HUES48 (cell line): ENCODE measurements at regions not wholly inside any gene's neighbourhood (a gene's known extent, or its start where the extent isn't known, plus 50 kb on each side); places are given as distances from the start of the nearest gene placed in this dataset.
A peak's percentile ranks its signal among the peaks of the same experiment; 100 is the strongest.
"Not testable (repeated sequence)": the region's sequence is repeated elsewhere in the genome, so short reads cannot be mapped to it uniquely, and the experiment has no call there.

ENCODE experiments used
- H3K27ac ChIP-seq: one replicate; pipeline ENCODE4 v1.7.0; 2013; ENCODE audit warnings: low read depth, low read length, inconsistent platforms
- H3K27me3 ChIP-seq: 2 replicates; pipeline ENCODE4 v1.6.1; 2013; ENCODE audit warnings: mild to moderate bottlenecking, low read length; ENCODE audit not compliant: control insufficient read depth, insufficient read depth
- H3K36me3 ChIP-seq: 2 replicates; pipeline ENCODE4 v1.6.1; 2013; ENCODE audit warnings: low read length; ENCODE audit not compliant: control insufficient read depth, insufficient read depth
- H3K4me1 ChIP-seq: 2 replicates; pipeline ENCODE4 v1.6.1; 2013; ENCODE audit warnings: mild to moderate bottlenecking, low read length; ENCODE audit not compliant: control insufficient read depth, insufficient read depth
- H3K4me3 ChIP-seq: 2 replicates; pipeline ENCODE4 v1.5.1; 2013; ENCODE audit warnings: mild to moderate bottlenecking, low read depth, low read length
- H3K9ac ChIP-seq: 2 replicates; pipeline ENCODE4 v1.6.1; 2013; ENCODE audit warnings: mild to moderate bottlenecking, low read depth, low read length, moderate library complexity
- H3K9me3 ChIP-seq: 2 replicates; pipeline ENCODE4 v1.6.1; 2013; ENCODE audit warnings: low read length; ENCODE audit not compliant: control insufficient read depth, insufficient read depth

- Histone ChIP-seq H3K9me3 (peaks cover 47% of the 10 kb centered on the region), H3K27ac (peak overlapping the region; percentile 0), H3K27me3 (no peaks in the 10 kb centered on the region), H3K36me3 (no peaks in the 10 kb centered on the region), H3K9ac (no peak overlapping the region), H3K4me1 (no peaks in the 10 kb centered on the region), H3K4me3 (no peak overlapping the region)
These were observed 53.5 kb downstream of the PAGE2 start for GRCh38 chrX:55142206-55142918.

DNA sequence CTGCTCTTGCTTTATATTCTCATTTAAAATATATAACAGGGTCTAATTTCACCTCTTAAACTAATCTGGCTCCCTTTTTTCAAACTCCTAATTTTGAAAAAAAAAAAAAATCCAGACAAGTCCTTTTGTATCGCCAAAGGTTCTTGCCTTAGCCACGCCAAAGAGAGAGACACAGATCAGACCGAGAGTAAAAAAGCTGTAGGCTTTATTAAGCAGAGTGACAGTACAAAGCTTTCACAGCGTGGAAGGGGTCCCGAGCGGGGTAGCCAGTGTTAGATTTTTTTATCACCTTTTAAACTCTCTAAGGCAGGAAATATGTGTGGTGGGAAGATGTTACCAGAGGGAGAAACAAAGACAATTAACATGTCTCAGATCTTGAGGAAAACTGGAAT lies 54.1 kb downstream of the PAGE2 start:
- H3K9ac ChIP-seq: no peak overlapping the region
- H3K27ac ChIP-seq: peak overlapping the region; percentile 0
- H3K4me3 ChIP-seq: no peak overlapping the region
- peaks cover 41% of the 10 kb centered on the region for H3K9me3 ChIP-seq
- H3K36me3 ChIP-seq: no peaks in the 10 kb centered on the region
- H3K27me3 ChIP-seq: no peaks in the 10 kb centered on the region
- H3K4me1 ChIP-seq: no peaks in the 10 kb centered on the region

DNA sequence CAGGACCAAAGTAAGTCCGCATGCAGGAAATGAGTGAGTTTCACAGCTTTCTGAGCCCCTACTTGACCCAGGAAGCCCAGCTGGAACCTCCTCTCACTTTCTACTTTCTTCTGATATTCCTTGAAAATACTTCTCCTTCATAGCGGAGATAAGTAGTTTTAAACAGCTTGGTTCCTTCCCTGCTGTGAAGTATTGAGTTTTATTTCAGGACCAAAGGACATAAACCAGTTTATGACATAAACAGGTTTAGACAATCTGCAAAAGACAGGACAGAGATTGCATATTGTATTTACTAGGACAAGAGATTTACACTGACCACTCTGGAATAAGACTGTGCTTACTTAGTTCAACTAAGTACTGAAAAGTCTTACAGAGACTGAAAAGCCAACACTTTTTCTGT lies 54.8 kb downstream of the PAGE2 start:
- no peaks in the 10 kb centered on the region for H3K4me1 ChIP-seq
- H3K27ac ChIP-seq: peak overlapping the region; percentile 59
- no peaks in the 10 kb centered on the region for H3K36me3 ChIP-seq
- no peaks in the 10 kb centered on the region for H3K27me3 ChIP-seq
- H3K9me3 ChIP-seq: peaks cover 34% of the 10 kb centered on the region
- H3K9ac ChIP-seq: no peak overlapping the region
- no peak overlapping the region for H3K4me3 ChIP-seq

GRCh38 chrX:55144697-55145096 lies 55.9 kb downstream of the PAGE2 start:
- Histone ChIP-seq H3K27ac (no peak overlapping the region), H3K9ac (no peak overlapping the region), H3K36me3 (no peaks in the 10 kb centered on the region), H3K4me3 (no peak overlapping the region), H3K27me3 (no peaks in the 10 kb centered on the region), H3K9me3 (peaks cover 33% of the 10 kb centered on the region; the same call in 1 of the 2 replicates), H3K4me1 (no peaks in the 10 kb centered on the region)

DNA sequence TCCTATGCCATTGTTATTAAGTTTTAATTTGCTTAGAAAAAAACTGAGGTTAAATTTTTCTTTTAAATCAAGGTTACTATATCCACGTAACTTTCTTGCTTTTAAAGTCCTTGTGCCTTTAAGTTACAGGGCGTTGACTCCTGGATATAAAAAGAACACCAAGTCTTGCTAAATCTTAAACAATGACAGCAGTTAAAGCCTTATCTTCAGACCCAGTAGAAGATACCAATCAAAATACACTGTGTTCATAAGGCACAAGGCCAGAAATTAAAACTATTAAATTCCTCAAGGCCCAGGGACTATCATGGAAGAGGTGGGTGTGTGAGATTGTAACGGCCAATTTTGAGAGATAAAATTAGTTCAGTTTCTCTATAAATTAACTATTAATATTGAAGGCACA lies 60.4 kb downstream of the PAGE2 start:
- no peaks in the 10 kb centered on the region for H3K36me3 ChIP-seq

GRCh38 chrX:55151199-55151598 lies 62.4 kb downstream of the PAGE2 start:
- Histone ChIP-seq H3K9ac (no peak overlapping the region), H3K4me1 (no peaks in the 10 kb centered on the region), H3K9me3 (peaks cover 20% of the 10 kb centered on the region; the same call in 1 of the 2 replicates), H3K27ac (no peak overlapping the region), H3K36me3 (no peaks in the 10 kb centered on the region), H3K27me3 (no peaks in the 10 kb centered on the region), H3K4me3 (no peak overlapping the region)

More for the DNA sequence above, 60.4 kb downstream of the PAGE2 start:
- no peaks in the 10 kb centered on the region for H3K4me1 ChIP-seq
- H3K4me3 ChIP-seq: no peak overlapping the region
- H3K27me3 ChIP-seq: no peaks in the 10 kb centered on the region
- H3K9ac ChIP-seq: no peak overlapping the region
- H3K9me3 ChIP-seq: peaks cover 24% of the 10 kb centered on the region; the same call in 1 of the 2 replicates
- H3K27ac ChIP-seq: no peak overlapping the region

GRCh38 chrX:55159551-55159950 lies 60.6 kb upstream of the PAGE5 start:
- no peaks in the 10 kb centered on the region for H3K36me3 ChIP-seq
- H3K9ac ChIP-seq: no peak overlapping the region
- H3K4me1 ChIP-seq: no peaks in the 10 kb centered on the region
- peaks cover 30% of the 10 kb centered on the region for H3K9me3 ChIP-seq
- no peak overlapping the region for H3K4me3 ChIP-seq
- no peaks in the 10 kb centered on the region for H3K27me3 ChIP-seq
- no peak overlapping the region for H3K27ac ChIP-seq

GRCh38 chrX:55160685-55161552 lies 59.2 kb upstream of the PAGE5 start:
- H3K4me1 ChIP-seq: no peaks in the 10 kb centered on the region
- no peaks in the 10 kb centered on the region for H3K36me3 ChIP-seq
- H3K9ac ChIP-seq: peak overlapping the region; percentile 58; the same call in 1 of the 2 replicates
- H3K27ac ChIP-seq: peak overlapping the region; percentile 83
- peak overlapping the region; percentile 82 for H3K4me3 ChIP-seq
- H3K9me3 ChIP-seq: peaks cover 35% of the 10 kb centered on the region
- no peaks in the 10 kb centered on the region for H3K27me3 ChIP-seq

GRCh38 chrX:55161581-55161980 lies 58.6 kb upstream of the PAGE5 start:
- peak overlapping the region; percentile 83 for H3K27ac ChIP-seq

GRCh38 chrX:55163171-55163570 lies 57.0 kb upstream of the PAGE5 start:
- Histone ChIP-seq H3K9me3 (peaks cover 57% of the 10 kb centered on the region), H3K4me3 (no peak overlapping the region), H3K9ac (no peak overlapping the region), H3K27ac (no peak overlapping the region), H3K27me3 (no peaks in the 10 kb centered on the region), H3K36me3 (no peaks in the 10 kb centered on the region), H3K4me1 (no peaks in the 10 kb centered on the region)

More at GRCh38 chrX:55161581-55161980, 58.6 kb upstream of the PAGE5 start:
- Histone ChIP-seq H3K4me3 (peak overlapping the region; percentile 82), H3K9me3 (peaks cover 41% of the 10 kb centered on the region), H3K36me3 (no peaks in the 10 kb centered on the region), H3K4me1 (no peaks in the 10 kb centered on the region), H3K9ac (peak overlapping the region; percentile 58; the same call in 1 of the 2 replicates), H3K27me3 (no peaks in the 10 kb centered on the region)

DNA sequence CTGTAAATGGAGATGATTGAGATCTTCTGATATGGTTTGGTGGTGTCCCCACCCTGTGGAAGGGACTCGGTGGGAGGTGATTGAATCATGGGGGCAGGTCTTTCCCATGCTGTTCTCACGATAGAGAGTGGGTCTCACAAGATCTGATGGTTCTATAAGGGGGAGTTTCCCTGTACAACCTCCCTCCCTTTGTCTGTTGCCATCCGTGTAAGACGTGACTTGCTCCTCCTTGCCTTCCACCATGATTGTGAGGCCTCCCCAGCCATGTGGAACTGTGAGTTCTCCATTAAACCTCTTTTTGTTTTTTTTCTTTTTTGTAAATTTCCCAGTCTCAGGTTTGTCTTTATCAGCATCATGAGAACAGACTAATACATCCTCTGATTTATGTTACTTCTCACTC lies 55.1 kb upstream of the PAGE5 start:
- H3K27me3 ChIP-seq, H3K36me3 ChIP-seq, H3K4me1 ChIP-seq, H3K27ac ChIP-seq, H3K4me3 ChIP-seq, H3K9ac ChIP-seq: not testable (repeated sequence)
- H3K9me3 ChIP-seq: peaks cover 59% of the 10 kb centered on the region
